ENCODE measurements at regions not wholly inside any gene's neighbourhood (a gene's known extent, or its start where the extent isn't known, plus 50 kb on each side); places are given as distances from the start of the nearest gene placed in this dataset.
"Not testable (repeated sequence)": the region's sequence is repeated elsewhere in the genome, so short reads cannot be mapped to it uniquely, and the experiment has no call there.

DNA sequence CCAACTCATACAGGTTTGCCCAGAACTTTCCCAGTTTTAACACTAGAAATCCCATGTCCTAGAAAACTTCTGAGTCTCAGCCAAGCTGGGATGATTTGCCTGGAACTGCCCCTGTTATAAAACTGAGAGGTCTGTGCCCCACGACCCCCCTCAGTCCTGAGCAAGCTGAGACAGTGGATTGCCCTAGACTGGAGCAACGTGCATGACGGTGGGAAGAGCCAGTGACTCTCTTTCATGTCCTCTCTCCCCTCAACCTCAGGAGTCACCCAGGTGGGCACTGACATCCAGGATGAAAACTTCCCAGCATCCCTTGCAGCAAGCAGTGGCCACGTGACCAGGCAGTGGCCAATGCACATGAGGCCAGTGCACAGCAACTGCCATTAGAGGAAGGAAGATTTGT lies 329.7 kb downstream of the PREX1 start:
- not testable (repeated sequence) for TF ChIP-seq ZFP36 (IDR thresholded peaks at IDR 0.05; ENCODE audit: borderline replicate concordance, low read depth, low read length, partially characterized antibody); MYNN (CRISPR knock-in tag; IDR thresholded peaks at IDR 0.05; ENCODE audit: low read depth); ZNF672 (CRISPR knock-in tag; IDR thresholded peaks at IDR 0.05); GABPA (IDR thresholded peaks at IDR 0.05; ENCODE audit: low read depth, low read length); GABPA (CRISPR knock-in tag; IDR thresholded peaks at IDR 0.05; ENCODE audit: low read depth); TAF15 (IDR thresholded peaks at IDR 0.05; ENCODE audit: low read depth, low read length, poor library complexity, severe bottlenecking); CREM (IDR thresholded peaks at IDR 0.05); CREM (CRISPR knock-in tag; IDR thresholded peaks at IDR 0.05); KLF16 (CRISPR knock-in tag; IDR thresholded peaks at IDR 0.05); KLF12 (CRISPR knock-in tag; IDR thresholded peaks at IDR 0.05; ENCODE audit: borderline replicate concordance)
- TF ChIP-seq, protein P1, sequence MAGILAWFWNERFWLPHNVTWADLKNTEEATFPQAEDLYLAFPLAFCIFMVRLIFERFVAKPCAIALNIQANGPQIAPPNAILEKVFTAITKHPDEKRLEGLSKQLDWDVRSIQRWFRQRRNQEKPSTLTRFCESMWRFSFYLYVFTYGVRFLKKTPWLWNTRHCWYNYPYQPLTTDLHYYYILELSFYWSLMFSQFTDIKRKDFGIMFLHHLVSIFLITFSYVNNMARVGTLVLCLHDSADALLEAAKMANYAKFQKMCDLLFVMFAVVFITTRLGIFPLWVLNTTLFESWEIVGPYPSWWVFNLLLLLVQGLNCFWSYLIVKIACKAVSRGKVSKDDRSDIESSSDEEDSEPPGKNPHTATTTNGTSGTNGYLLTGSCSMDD (CRISPR knock-in tag; IDR thresholded peaks at IDR 0.05): not testable (repeated sequence)
- TF ChIP-seq, protein P2, sequence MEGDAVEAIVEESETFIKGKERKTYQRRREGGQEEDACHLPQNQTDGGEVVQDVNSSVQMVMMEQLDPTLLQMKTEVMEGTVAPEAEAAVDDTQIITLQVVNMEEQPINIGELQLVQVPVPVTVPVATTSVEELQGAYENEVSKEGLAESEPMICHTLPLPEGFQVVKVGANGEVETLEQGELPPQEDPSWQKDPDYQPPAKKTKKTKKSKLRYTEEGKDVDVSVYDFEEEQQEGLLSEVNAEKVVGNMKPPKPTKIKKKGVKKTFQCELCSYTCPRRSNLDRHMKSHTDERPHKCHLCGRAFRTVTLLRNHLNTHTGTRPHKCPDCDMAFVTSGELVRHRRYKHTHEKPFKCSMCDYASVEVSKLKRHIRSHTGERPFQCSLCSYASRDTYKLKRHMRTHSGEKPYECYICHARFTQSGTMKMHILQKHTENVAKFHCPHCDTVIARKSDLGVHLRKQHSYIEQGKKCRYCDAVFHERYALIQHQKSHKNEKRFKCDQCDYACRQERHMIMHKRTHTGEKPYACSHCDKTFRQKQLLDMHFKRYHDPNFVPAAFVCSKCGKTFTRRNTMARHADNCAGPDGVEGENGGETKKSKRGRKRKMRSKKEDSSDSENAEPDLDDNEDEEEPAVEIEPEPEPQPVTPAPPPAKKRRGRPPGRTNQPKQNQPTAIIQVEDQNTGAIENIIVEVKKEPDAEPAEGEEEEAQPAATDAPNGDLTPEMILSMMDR (CRISPR knock-in tag; IDR thresholded peaks at IDR 0.05): not testable (repeated sequence)
- TF ChIP-seq, protein P3, sequence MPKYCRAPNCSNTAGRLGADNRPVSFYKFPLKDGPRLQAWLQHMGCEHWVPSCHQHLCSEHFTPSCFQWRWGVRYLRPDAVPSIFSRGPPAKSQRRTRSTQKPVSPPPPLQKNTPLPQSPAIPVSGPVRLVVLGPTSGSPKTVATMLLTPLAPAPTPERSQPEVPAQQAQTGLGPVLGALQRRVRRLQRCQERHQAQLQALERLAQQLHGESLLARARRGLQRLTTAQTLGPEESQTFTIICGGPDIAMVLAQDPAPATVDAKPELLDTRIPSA (CRISPR knock-in tag; IDR thresholded peaks at IDR 0.05; ENCODE audit: borderline replicate concordance): not testable (repeated sequence)
- TF ChIP-seq, protein P4, sequence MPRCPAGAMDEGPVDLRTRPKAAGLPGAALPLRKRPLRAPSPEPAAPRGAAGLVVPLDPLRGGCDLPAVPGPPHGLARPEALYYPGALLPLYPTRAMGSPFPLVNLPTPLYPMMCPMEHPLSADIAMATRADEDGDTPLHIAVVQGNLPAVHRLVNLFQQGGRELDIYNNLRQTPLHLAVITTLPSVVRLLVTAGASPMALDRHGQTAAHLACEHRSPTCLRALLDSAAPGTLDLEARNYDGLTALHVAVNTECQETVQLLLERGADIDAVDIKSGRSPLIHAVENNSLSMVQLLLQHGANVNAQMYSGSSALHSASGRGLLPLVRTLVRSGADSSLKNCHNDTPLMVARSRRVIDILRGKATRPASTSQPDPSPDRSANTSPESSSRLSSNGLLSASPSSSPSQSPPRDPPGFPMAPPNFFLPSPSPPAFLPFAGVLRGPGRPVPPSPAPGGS (CRISPR knock-in tag; IDR thresholded peaks at IDR 0.05): not testable (repeated sequence)
